Keratinocyte (primary cell): ENCODE measurements at regions not wholly inside any gene's neighbourhood (a gene's known extent, or its start where the extent isn't known, plus 50 kb on each side); places are given as distances from the start of the nearest gene placed in this dataset.

ENCODE experiments used
- DNase-seq: peaks from one replicate; pipeline ENCODE4 v3.0.0-alpha.2; 2011; ENCODE audit warnings: low read depth, missing footprints, low spot score
- FAIRE-seq: peaks from 2 replicates; lab custom pipeline; 2011; peaks lifted over from hg19 to GRCh38; lab: Jason Lieb, UNC
- H2AFZ ChIP-seq: 2 replicates; pipeline ENCODE4 v1.6.0; 2012; ENCODE audit warnings: low read length, control low read depth, inconsistent platforms; ENCODE audit not compliant: control insufficient read depth
- H3K27ac ChIP-seq: 2 replicates; pipeline ENCODE4 v1.5.1; 2011; ENCODE audit warnings: low read length; ENCODE audit not compliant: control insufficient read depth, insufficient read depth
- H3K27me3 ChIP-seq: 3 replicates; pipeline ENCODE4 v1.6.0; 2011; ENCODE audit warnings: low read length; ENCODE audit not compliant: control insufficient read depth, insufficient read depth; ENCODE audit errors: extremely low read depth
- H3K36me3 ChIP-seq, 2 experiments: 2 replicates in 1 of 2; 3 replicates in 1 of 2; pipeline ENCODE4 v1.5.1; 2011; ENCODE audit warnings: low read length in 2 of 2, mild to moderate bottlenecking in 1 of 2; ENCODE audit not compliant: control insufficient read depth in 2 of 2, insufficient read depth in 2 of 2; ENCODE audit errors: extremely low read depth in 1 of 2
- H3K4me1 ChIP-seq: 3 replicates; pipeline ENCODE4 v1.5.1; 2011; ENCODE audit warnings: low read length; ENCODE audit not compliant: control insufficient read depth, insufficient read depth; ENCODE audit errors: extremely low read depth
- H3K4me2 ChIP-seq: 3 replicates; pipeline ENCODE4 v1.6.0; 2011; ENCODE audit warnings: low read depth, low read length; ENCODE audit not compliant: control insufficient read depth, insufficient read depth; ENCODE audit errors: extremely low read depth
- H3K4me3 ChIP-seq, 3 experiments: fragments of 200-600 bp in 1 of 3; sonication (generic) in 1 of 3; 2 replicates in 2 of 3; 3 replicates in 1 of 3; pipeline ENCODE4 v1.5.1; 2011 to 2016; ENCODE audit warnings: low read length in 3 of 3, mild to moderate bottlenecking in 3 of 3, control low read depth in 2 of 3, inconsistent platforms in 1 of 3, low read depth in 1 of 3, mixed read lengths in 1 of 3, mixed run types in 1 of 3, moderate library complexity in 1 of 3; ENCODE audit not compliant: control insufficient read depth in 2 of 3, insufficient read depth in 2 of 3; ENCODE audit errors: extremely low read depth in 1 of 3
- H3K79me2 ChIP-seq: 2 replicates; pipeline ENCODE4 v1.6.0; 2012; ENCODE audit warnings: low read length; ENCODE audit not compliant: control insufficient read depth, insufficient read depth
- H3K9ac ChIP-seq: 3 replicates; pipeline ENCODE4 v1.6.0; 2011; ENCODE audit warnings: low read length; ENCODE audit not compliant: control insufficient read depth, insufficient read depth; ENCODE audit errors: extremely low read depth
- H3K9me1 ChIP-seq: 3 replicates; pipeline ENCODE4 v1.6.0; 2011; ENCODE audit warnings: low read length; ENCODE audit not compliant: control insufficient read depth, insufficient read depth; ENCODE audit errors: extremely low read depth
- H3K9me3 ChIP-seq: 2 replicates; pipeline ENCODE4 v1.5.1; 2012; ENCODE audit warnings: low read depth, low read length; ENCODE audit not compliant: control insufficient read depth
- H4K20me1 ChIP-seq: 3 replicates; pipeline ENCODE4 v1.6.0; 2011; ENCODE audit warnings: low read length; ENCODE audit not compliant: control insufficient read depth, insufficient read depth; ENCODE audit errors: extremely low read depth
- EZH2 ChIP-seq: IDR thresholded peaks from one replicate; pipeline ENCODE4 v1.6.1; 2012; ENCODE audit warnings: inconsistent platforms, mild to moderate bottlenecking, low read length, moderate library complexity
- dilution Hi-C: fragments of 300-500 bp; cut with MboI; formaldehyde crosslinking; loops from one replicate; pipeline ENCODE4 v1.7.0; 2020; ENCODE audit warnings: low sequenced_read_pairs; ENCODE audit not compliant: extremely low pct_ligation_motif_present
- TF ChIP-seq, protein P1 (sequence below), 3 experiments: IDR thresholded peaks in 1 of 3; conservative IDR thresholded peaks in 1 of 3; optimal IDR thresholded peaks in 1 of 3; 2 replicates in 2 of 3; 3 replicates in 1 of 3; pipeline versions ENCODE3 to v1.5.1; 2011; ENCODE audit warnings: low read length in 3 of 3, mild to moderate bottlenecking in 3 of 3, moderate library complexity in 2 of 3, control low read depth in 1 of 3, inconsistent platforms in 1 of 3; ENCODE audit not compliant: insufficient read depth in 2 of 3; ENCODE audit errors: extremely low read depth in 1 of 3

DNA sequence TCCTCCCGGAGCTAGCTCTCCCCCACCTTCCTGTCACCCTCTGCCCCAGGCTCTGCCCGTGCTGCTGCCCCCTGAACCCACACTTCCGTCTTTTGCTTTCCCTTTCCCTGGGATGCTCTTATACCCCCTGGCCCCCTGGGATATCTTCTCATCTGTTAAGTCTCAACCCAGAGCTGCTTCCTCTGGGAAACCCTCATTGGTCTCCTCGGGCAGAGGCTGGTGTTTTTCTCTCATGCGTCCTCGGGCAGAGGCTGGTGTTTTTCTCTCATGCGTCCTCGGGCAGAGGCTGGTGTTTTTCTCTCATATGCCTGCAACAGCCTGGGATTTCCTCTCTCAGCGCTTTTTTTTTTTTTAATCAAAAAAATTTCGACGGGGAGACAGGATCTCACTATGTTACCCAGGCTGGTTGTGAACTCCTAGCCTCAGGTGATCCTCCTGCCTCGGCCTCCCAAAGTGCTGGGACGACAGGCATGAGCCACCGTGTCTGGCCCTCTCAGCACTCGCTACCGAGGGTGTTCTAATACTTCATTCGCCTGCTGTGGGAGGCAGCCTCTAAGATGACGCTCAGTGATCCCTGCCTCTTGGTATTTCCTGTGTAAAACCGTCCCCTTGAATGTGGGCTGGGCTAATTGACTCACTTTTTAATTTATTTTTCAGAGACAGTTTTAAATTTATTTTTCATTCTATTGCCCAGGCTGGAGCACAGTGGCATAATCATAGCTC, 62.7 kb upstream of the TFRC start:
- no peaks in the 10 kb centered on the region for H3K27me3 ChIP-seq
- H2AFZ ChIP-seq = no peak overlapping the region
- no peaks in the 10 kb centered on the region for H3K9me1 ChIP-seq
- TF ChIP-seq, protein P1, sequence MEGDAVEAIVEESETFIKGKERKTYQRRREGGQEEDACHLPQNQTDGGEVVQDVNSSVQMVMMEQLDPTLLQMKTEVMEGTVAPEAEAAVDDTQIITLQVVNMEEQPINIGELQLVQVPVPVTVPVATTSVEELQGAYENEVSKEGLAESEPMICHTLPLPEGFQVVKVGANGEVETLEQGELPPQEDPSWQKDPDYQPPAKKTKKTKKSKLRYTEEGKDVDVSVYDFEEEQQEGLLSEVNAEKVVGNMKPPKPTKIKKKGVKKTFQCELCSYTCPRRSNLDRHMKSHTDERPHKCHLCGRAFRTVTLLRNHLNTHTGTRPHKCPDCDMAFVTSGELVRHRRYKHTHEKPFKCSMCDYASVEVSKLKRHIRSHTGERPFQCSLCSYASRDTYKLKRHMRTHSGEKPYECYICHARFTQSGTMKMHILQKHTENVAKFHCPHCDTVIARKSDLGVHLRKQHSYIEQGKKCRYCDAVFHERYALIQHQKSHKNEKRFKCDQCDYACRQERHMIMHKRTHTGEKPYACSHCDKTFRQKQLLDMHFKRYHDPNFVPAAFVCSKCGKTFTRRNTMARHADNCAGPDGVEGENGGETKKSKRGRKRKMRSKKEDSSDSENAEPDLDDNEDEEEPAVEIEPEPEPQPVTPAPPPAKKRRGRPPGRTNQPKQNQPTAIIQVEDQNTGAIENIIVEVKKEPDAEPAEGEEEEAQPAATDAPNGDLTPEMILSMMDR (optimal IDR thresholded peaks at IDR 0.05 in 1 of 3, IDR thresholded peaks at IDR 0.05 in 1 of 3, conservative IDR thresholded peaks at IDR 0.05 in 1 of 3; ENCODE audit: extremely low read depth in 1 of 3, insufficient read depth in 2 of 3, low read length in 3 of 3) = no peak
- TF ChIP-seq EZH2 = no peak
- no peak overlapping the region for H3K4me3 ChIP-seq
- dilution Hi-C loops = no loop called here
- H3K4me2 ChIP-seq = no peak overlapping the region
- DNase-seq (no peak), FAIRE-seq (no peak)
- H4K20me1 ChIP-seq = no peaks in the 10 kb centered on the region
- no peaks in the 10 kb centered on the region for H3K9me3 ChIP-seq
- H3K27ac ChIP-seq = no peak overlapping the region
- no peak overlapping the region for H3K9ac ChIP-seq
- no peaks in the 10 kb centered on the region for H3K36me3 ChIP-seq
- H3K79me2 ChIP-seq = no peaks in the 10 kb centered on the region
- peaks cover 16% of the 10 kb centered on the region for H3K4me1 ChIP-seq

DNA sequence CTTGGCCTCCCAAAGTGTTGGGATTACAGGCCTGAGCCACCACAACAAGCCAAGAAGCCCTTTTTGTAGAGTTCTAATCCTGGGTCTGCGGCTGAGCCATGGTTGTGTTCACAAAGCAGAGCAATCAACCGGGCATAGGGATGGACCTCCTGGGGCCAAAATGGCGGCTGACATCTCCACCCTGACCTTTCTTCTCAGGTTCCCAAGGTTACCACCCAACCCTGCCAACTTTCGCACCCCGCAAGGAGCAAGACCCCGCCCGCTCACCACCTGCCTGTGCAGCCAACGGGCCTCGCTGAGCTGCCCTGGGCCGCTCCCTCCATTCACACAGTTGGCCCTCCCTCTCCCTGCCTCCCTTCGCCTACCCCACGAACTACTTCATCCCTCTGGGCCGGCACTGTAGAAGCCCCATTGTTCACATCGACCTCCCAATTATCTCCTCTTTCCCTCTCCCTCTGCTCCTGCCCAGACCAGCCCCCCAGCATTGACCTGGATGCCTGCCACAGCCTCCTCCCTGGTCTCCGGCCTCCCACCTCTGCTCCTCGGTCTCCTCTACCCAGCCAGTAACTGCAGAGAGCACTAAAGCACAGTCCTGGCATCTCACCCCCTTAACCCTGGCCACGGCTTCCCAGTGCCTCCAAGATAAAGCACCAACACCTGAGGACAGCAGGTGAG, 62.0 kb upstream of the TFRC start:
- Histone ChIP-seq H3K36me3 (no peaks in the 10 kb centered on the region), H4K20me1 (no peaks in the 10 kb centered on the region), H3K4me1 (peaks cover 21% of the 10 kb centered on the region), H3K9me1 (no peaks in the 10 kb centered on the region), H3K9ac (no peak overlapping the region), H3K79me2 (no peaks in the 10 kb centered on the region), H3K4me3 (no peak overlapping the region), H2AFZ (no peak overlapping the region), H3K27me3 (no peaks in the 10 kb centered on the region), H3K9me3 (no peaks in the 10 kb centered on the region), H3K4me2 (no peak overlapping the region), H3K27ac (no peak overlapping the region)
- FAIRE-seq (no peak), DNase-seq (no peak)
- dilution Hi-C loops = no loop called here
- TF ChIP-seq, protein P1 (optimal IDR thresholded peaks at IDR 0.05 in 1 of 3, IDR thresholded peaks at IDR 0.05 in 1 of 3, conservative IDR thresholded peaks at IDR 0.05 in 1 of 3; ENCODE audit: extremely low read depth in 1 of 3, insufficient read depth in 2 of 3, low read length in 3 of 3) = no peak
- no peak for TF ChIP-seq EZH2
